Loucy (cell line): ENCODE measurements at regions not wholly inside any gene's neighbourhood (a gene's known extent, or its start where the extent isn't known, plus 50 kb on each side); places are given as distances from the start of the nearest gene placed in this dataset.

Source experiments
- EZH2phosphoT487 ChIP-seq: fragments of 200-600 bp; IDR thresholded peaks from 2 replicates; pipeline ENCODE4 v1.6.1; 2018; ENCODE audit warnings: antibody characterized with exemption, mild to moderate bottlenecking, moderate library complexity, borderline replicate concordance
- TF ChIP-seq, protein P1 (sequence below): fragments of 200-600 bp; sonication (generic); conservative IDR thresholded peaks from 2 replicates; pipeline ENCODE4 v1.5.1; 2014; ENCODE audit warnings: mild to moderate bottlenecking, antibody characterized with exemption, low read length

GRCh38 chr15:35872577-35872976 lies 326.6 kb upstream of the DPH6 start:
- TF ChIP-seq, protein P1, sequence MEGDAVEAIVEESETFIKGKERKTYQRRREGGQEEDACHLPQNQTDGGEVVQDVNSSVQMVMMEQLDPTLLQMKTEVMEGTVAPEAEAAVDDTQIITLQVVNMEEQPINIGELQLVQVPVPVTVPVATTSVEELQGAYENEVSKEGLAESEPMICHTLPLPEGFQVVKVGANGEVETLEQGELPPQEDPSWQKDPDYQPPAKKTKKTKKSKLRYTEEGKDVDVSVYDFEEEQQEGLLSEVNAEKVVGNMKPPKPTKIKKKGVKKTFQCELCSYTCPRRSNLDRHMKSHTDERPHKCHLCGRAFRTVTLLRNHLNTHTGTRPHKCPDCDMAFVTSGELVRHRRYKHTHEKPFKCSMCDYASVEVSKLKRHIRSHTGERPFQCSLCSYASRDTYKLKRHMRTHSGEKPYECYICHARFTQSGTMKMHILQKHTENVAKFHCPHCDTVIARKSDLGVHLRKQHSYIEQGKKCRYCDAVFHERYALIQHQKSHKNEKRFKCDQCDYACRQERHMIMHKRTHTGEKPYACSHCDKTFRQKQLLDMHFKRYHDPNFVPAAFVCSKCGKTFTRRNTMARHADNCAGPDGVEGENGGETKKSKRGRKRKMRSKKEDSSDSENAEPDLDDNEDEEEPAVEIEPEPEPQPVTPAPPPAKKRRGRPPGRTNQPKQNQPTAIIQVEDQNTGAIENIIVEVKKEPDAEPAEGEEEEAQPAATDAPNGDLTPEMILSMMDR: no peak
- TF ChIP-seq EZH2phosphoT487: no peak
